ENCODE measurements at regions not wholly inside any gene's neighbourhood (a gene's known extent, or its start where the extent isn't known, plus 50 kb on each side); places are given as distances from the start of the nearest gene placed in this dataset.

DNA sequence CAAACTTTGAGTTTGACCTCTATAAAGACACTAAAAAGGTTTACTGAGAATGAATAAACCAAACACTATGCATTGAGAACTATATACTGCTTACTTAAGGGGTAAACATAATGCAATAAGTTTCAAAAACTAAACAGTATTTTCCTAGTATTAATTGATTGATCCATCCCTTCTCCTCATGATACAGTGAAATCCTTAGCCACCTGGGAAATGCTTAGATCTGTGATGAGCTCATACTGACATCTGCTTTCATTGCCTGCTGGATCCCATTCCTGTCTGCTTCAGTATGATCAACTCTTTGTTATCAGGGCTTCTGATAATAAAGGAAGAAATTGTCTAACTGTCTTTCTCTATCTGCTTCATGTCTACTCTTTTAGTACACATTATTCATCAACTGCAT, 74.9 kb upstream of the UBE2E3 start:
- TF ChIP-seq CTCF (IDR thresholded peaks at IDR 0.05) (no peak), POLR2A (IDR thresholded peaks at IDR 0.05) (no peak)

Data from Peyer's patch (tissue), 4 donors.